ENCODE measurements at regions not wholly inside any gene's neighbourhood (a gene's known extent, or its start where the extent isn't known, plus 50 kb on each side); places are given as distances from the start of the nearest gene placed in this dataset.

- in situ Hi-C loops (cut with HindIII; ENCODE audit: low pct_ligation_motif_present, low sequenced_read_pairs): no loop called here
- no peaks in the 10 kb centered on the region for H3K36me3 ChIP-seq (replicated peaks)
- TF ChIP-seq CTCF (IDR thresholded peaks at IDR 0.05; ENCODE audit: low read depth, low read length, missing control alignments): no peak
- no peak overlapping the region for H3K27ac ChIP-seq
- no peak overlapping the region for H3K4me3 ChIP-seq (ENCODE audit: low read depth, low read length)
- H3K27me3 ChIP-seq (replicated peaks): peaks cover 24% of the 10 kb centered on the region
- DNase-seq: no peak
Observed at GRCh38 chr20:51079488-51079887, 56.6 kb upstream of the KCNG1 start.

GRCh38 chr20:51077686-51078060 is 54.8 kb upstream of the KCNG1 start:
- no peak for TF ChIP-seq CTCF (IDR thresholded peaks at IDR 0.05; ENCODE audit: low read depth, low read length, missing control alignments)
- H3K4me3 ChIP-seq (ENCODE audit: low read depth, low read length): no peak overlapping the region
- no peak for DNase-seq
- peaks cover 15% of the 10 kb centered on the region for H3K27me3 ChIP-seq (replicated peaks)
- no peak overlapping the region for H3K27ac ChIP-seq
- no peaks in the 10 kb centered on the region for H3K36me3 ChIP-seq (replicated peaks)
- in situ Hi-C loops (cut with HindIII; ENCODE audit: low pct_ligation_motif_present, low sequenced_read_pairs): no loop called here

- peak; percentile 5 for TF ChIP-seq CTCF (IDR thresholded peaks at IDR 0.05; ENCODE audit: low read depth, low read length, missing control alignments)
- Histone ChIP-seq H3K4me3 (ENCODE audit: low read depth, low read length) (no peak overlapping the region), H3K27me3 (replicated peaks) (peaks cover 15% of the 10 kb centered on the region), H3K27ac (no peak overlapping the region), H3K36me3 (replicated peaks) (no peaks in the 10 kb centered on the region)
- DNase-seq: no peak
- in situ Hi-C loops (cut with HindIII; ENCODE audit: low pct_ligation_motif_present, low sequenced_read_pairs): no loop called here
Observed at GRCh38 chr20:51076786-51077685, 54.1 kb upstream of the KCNG1 start.

GRCh38 chr20:51074062-51074461 is 51.2 kb upstream of the KCNG1 start:
- in situ Hi-C loops (cut with HindIII; ENCODE audit: low pct_ligation_motif_present, low sequenced_read_pairs): no loop called here
- H3K27ac ChIP-seq: no peak overlapping the region
- peaks cover 11% of the 10 kb centered on the region for H3K27me3 ChIP-seq (replicated peaks)
- H3K4me3 ChIP-seq (ENCODE audit: low read depth, low read length): no peak overlapping the region
- no peak for TF ChIP-seq CTCF (IDR thresholded peaks at IDR 0.05; ENCODE audit: low read depth, low read length, missing control alignments)
- no peaks in the 10 kb centered on the region for H3K36me3 ChIP-seq (replicated peaks)
- DNase-seq: no peak
